Parathyroid adenoma (tissue), 2 donors: ENCODE measurements at regions not wholly inside any gene's neighbourhood (a gene's known extent, or its start where the extent isn't known, plus 50 kb on each side); places are given as distances from the start of the nearest gene placed in this dataset.

Experiments
- H2AFZ ChIP-seq: fragments of 300-600 bp; sonication (generic); one replicate; pipeline ENCODE4 v1.7.0; 2017; ENCODE audit warnings: antibody characterized with exemption, mild to moderate bottlenecking
- H3K27ac ChIP-seq: fragments of 300-600 bp; sonication (generic); one replicate; pipeline ENCODE4 v1.7.0; 2017
- H3K27me3 ChIP-seq: fragments of 300-600 bp; sonication (generic); one replicate; pipeline ENCODE4 v1.7.0; 2017; ENCODE audit warnings: low read length; ENCODE audit not compliant: control insufficient read depth, insufficient read depth
- H3K36me3 ChIP-seq: fragments of 300-600 bp; sonication (generic); one replicate; pipeline ENCODE4 v1.7.0; 2017; ENCODE audit warnings: low read length; ENCODE audit not compliant: control insufficient read depth, insufficient read depth
- H3K4me1 ChIP-seq: fragments of 300-600 bp; sonication (generic); one replicate; pipeline ENCODE4 v1.7.0; 2017; ENCODE audit warnings: control low read depth
- H3K4me2 ChIP-seq: fragments of 300-600 bp; sonication (generic); one replicate; pipeline ENCODE4 v1.7.0; 2017; ENCODE audit warnings: low read length
- H3K4me3 ChIP-seq: fragments of 300-600 bp; sonication (generic); one replicate; pipeline ENCODE4 v1.7.0; 2017; ENCODE audit warnings: low read depth, low read length
- H3K79me2 ChIP-seq: fragments of 300-600 bp; sonication (generic); one replicate; pipeline ENCODE4 v1.7.0; 2017; ENCODE audit warnings: control low read depth
- H3K9ac ChIP-seq: fragments of 300-600 bp; sonication (generic); one replicate; pipeline ENCODE4 v1.7.0; 2017; ENCODE audit warnings: mild to moderate bottlenecking
- H3K9me3 ChIP-seq: fragments of 300-600 bp; sonication (generic); one replicate; pipeline ENCODE4 v1.7.0; 2017; ENCODE audit warnings: low read length; ENCODE audit not compliant: control insufficient read depth
- CTCF ChIP-seq: fragments of 300-600 bp; sonication (generic); IDR thresholded peaks from one replicate; pipeline ENCODE4 v1.7.0; 2017; ENCODE audit warnings: antibody characterized with exemption, mild to moderate bottlenecking
- donor health status: primary hyperparathyroidism.

- Histone ChIP-seq H3K4me2 (no peak overlapping the region), H2AFZ (no peak overlapping the region), H3K79me2 (no peaks in the 10 kb centered on the region), H3K4me1 (no peaks in the 10 kb centered on the region), H3K27me3 (no peaks in the 10 kb centered on the region), H3K9me3 (no peaks in the 10 kb centered on the region), H3K4me3 (no peak overlapping the region), H3K36me3 (no peaks in the 10 kb centered on the region), H3K9ac (no peak overlapping the region), H3K27ac (no peak overlapping the region)
- no peak for TF ChIP-seq CTCF
Measured at GRCh38 chr3:30199855-30200254, 406.5 kb upstream of the TGFBR2 start.

GRCh38 chr3:30201715-30202114 lies 404.7 kb upstream of the TGFBR2 start:
- no peaks in the 10 kb centered on the region for H3K9me3 ChIP-seq
- H3K79me2 ChIP-seq: no peaks in the 10 kb centered on the region
- H3K9ac ChIP-seq: no peak overlapping the region
- no peak for TF ChIP-seq CTCF
- no peak overlapping the region for H3K4me2 ChIP-seq
- no peaks in the 10 kb centered on the region for H3K27me3 ChIP-seq
- no peaks in the 10 kb centered on the region for H3K36me3 ChIP-seq
- no peaks in the 10 kb centered on the region for H3K4me1 ChIP-seq
- H3K27ac ChIP-seq: no peak overlapping the region
- H3K4me3 ChIP-seq: no peak overlapping the region
- no peak overlapping the region for H2AFZ ChIP-seq

GRCh38 chr3:30203301-30203700 lies 403.1 kb upstream of the TGFBR2 start:
- Histone ChIP-seq H3K36me3 (no peaks in the 10 kb centered on the region), H3K79me2 (no peaks in the 10 kb centered on the region), H3K27ac (no peak overlapping the region), H3K4me2 (no peak overlapping the region), H3K9ac (no peak overlapping the region), H3K9me3 (no peaks in the 10 kb centered on the region), H3K4me1 (no peaks in the 10 kb centered on the region), H3K4me3 (no peak overlapping the region), H2AFZ (no peak overlapping the region), H3K27me3 (no peaks in the 10 kb centered on the region)
- no peak for TF ChIP-seq CTCF

- Histone ChIP-seq H2AFZ (no peak overlapping the region), H3K36me3 (no peaks in the 10 kb centered on the region), H3K9me3 (no peaks in the 10 kb centered on the region), H3K79me2 (no peaks in the 10 kb centered on the region), H3K4me2 (no peak overlapping the region), H3K9ac (no peak overlapping the region), H3K4me1 (no peaks in the 10 kb centered on the region), H3K4me3 (no peak overlapping the region), H3K27me3 (no peaks in the 10 kb centered on the region), H3K27ac (no peak overlapping the region)
- no peak for TF ChIP-seq CTCF
Measured at GRCh38 chr3:30204126-30204525, 402.3 kb upstream of the TGFBR2 start.

- Histone ChIP-seq H3K4me1 (no peaks in the 10 kb centered on the region), H3K9me3 (no peaks in the 10 kb centered on the region), H2AFZ (no peak overlapping the region), H3K4me3 (no peak overlapping the region), H3K79me2 (no peaks in the 10 kb centered on the region), H3K9ac (no peak overlapping the region), H3K36me3 (no peaks in the 10 kb centered on the region), H3K4me2 (no peak overlapping the region), H3K27me3 (no peaks in the 10 kb centered on the region), H3K27ac (no peak overlapping the region)
- no peak for TF ChIP-seq CTCF
Measured at GRCh38 chr3:30206051-30206450, 400.4 kb upstream of the TGFBR2 start.
